ENCODE measurements at regions not wholly inside any gene's neighbourhood (a gene's known extent, or its start where the extent isn't known, plus 50 kb on each side); places are given as distances from the start of the nearest gene placed in this dataset.

DNA sequence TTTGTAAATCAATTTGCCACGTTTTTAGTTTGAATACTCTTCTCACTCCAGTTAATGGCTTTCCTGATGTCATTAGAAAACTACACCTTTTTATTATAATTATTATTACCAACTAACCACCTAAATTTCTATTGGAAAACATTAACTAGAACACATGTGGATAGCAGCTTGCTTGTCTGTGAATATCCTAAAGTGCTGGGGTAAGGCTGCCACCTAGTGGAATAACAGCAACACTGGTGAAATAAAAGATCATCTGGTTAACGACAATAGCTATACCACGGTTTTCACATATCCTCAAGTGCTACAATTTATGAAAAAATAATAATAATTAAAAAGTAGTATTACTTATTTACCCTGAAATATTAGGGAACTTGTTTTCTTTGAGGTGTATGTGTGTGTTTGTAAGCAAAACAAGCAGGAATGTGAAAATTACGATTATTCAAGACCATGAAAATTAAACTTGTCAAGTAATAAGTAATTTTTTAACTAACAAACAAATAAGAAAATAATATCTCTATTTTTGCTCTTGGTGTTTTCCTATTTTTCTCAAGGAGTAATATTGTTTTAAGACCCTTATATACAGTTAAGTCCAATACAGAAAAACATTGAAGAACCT is 130.1 kb upstream of the TECRL start:
- Mint-ChIP-seq H3K4me3 (no peak overlapping the region), H3K27me3 (no peaks in the 10 kb centered on the region), H3K4me1 (no peaks in the 10 kb centered on the region), H3K36me3 (no peaks in the 10 kb centered on the region), H3K27ac (no peak overlapping the region), H3K9me3 (no peaks in the 10 kb centered on the region)
- CTCF ChIA-PET, result interaction anchor here (0.6 to 2.2 kb wide), 5 partner anchors 8 to 382 kb away, joined by 3 to 5 read pairs (median 4); no protein-coding TSS in a partner anchor
- DNase-seq, result peak; percentile 49

- Mint-ChIP-seq H3K4me1 (no peaks in the 10 kb centered on the region), H3K36me3 (no peaks in the 10 kb centered on the region), H3K27ac (no peak overlapping the region), H3K9me3 (no peaks in the 10 kb centered on the region), H3K27me3 (no peaks in the 10 kb centered on the region), H3K4me3 (no peak overlapping the region)
- no peak for DNase-seq
- CTCF ChIA-PET, result interaction anchor here (0.6 to 2.2 kb wide), 4 partner anchors 11 to 381 kb away, joined by 3 to 5 read pairs (median 3); no protein-coding TSS in a partner anchor
Measured at GRCh38 chr4:64538219-64538618, 129.0 kb upstream of the TECRL start.

DNA sequence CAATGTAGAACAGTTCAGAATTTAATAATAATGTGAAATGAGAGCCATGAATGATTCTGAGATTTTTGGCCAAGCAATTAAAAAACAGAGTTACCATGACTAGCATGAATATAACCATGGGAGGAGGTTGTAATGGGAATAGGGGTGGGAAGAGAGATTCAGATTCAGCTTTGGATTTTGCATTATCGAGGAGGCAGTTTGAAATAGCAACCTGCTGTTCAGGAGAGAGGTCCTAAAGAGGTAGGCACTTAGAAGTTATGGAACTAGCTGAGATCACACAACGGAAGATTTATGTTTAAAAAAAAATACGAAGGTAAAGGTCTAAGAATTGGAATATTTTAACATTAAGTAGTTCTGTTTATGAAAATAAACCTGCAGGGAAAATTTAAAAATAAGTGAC is 124.4 kb upstream of the TECRL start:
- Mint-ChIP-seq H3K36me3 (no peaks in the 10 kb centered on the region), H3K9me3 (no peaks in the 10 kb centered on the region), H3K4me3 (no peak overlapping the region), H3K27me3 (no peaks in the 10 kb centered on the region), H3K4me1 (no peaks in the 10 kb centered on the region), H3K27ac (no peak overlapping the region)
- DNase-seq, result no peak
- CTCF ChIA-PET, result no interaction called here

GRCh38 chr4:64533159-64533558 is 123.9 kb upstream of the TECRL start:
- H3K36me3 Mint-ChIP-seq, result no peaks in the 10 kb centered on the region
- no peak for DNase-seq
- no peaks in the 10 kb centered on the region for H3K27me3 Mint-ChIP-seq
- H3K27ac Mint-ChIP-seq, result no peak overlapping the region
- no peaks in the 10 kb centered on the region for H3K4me1 Mint-ChIP-seq
- CTCF ChIA-PET, result no interaction called here
- no peaks in the 10 kb centered on the region for H3K9me3 Mint-ChIP-seq
- no peak overlapping the region for H3K4me3 Mint-ChIP-seq

GRCh38 chr4:64520421-64520820 is 111.2 kb upstream of the TECRL start:
- no peaks in the 10 kb centered on the region for H3K4me1 Mint-ChIP-seq
- H3K4me3 Mint-ChIP-seq, result no peak overlapping the region
- H3K27me3 Mint-ChIP-seq, result no peaks in the 10 kb centered on the region
- no peaks in the 10 kb centered on the region for H3K36me3 Mint-ChIP-seq
- no peaks in the 10 kb centered on the region for H3K9me3 Mint-ChIP-seq
- no peak for DNase-seq
- CTCF ChIA-PET, result interaction anchor here (1.0 kb wide), 1 partner anchor 17 kb away, joined by 3 read pairs; no protein-coding TSS in a partner anchor
- H3K27ac Mint-ChIP-seq, result no peak overlapping the region

GRCh38 chr4:64518600-64518999 is 109.3 kb upstream of the TECRL start:
- no peaks in the 10 kb centered on the region for H3K4me1 Mint-ChIP-seq
- H3K4me3 Mint-ChIP-seq, result no peak overlapping the region
- DNase-seq, result no peak
- CTCF ChIA-PET, result no interaction called here
- no peaks in the 10 kb centered on the region for H3K9me3 Mint-ChIP-seq
- no peak overlapping the region for H3K27ac Mint-ChIP-seq
- H3K27me3 Mint-ChIP-seq, result no peaks in the 10 kb centered on the region
- no peaks in the 10 kb centered on the region for H3K36me3 Mint-ChIP-seq

- no peak for DNase-seq
- Mint-ChIP-seq H3K27ac (no peak overlapping the region), H3K4me3 (no peak overlapping the region), H3K4me1 (no peaks in the 10 kb centered on the region), H3K9me3 (peaks cover under 1% of the 10 kb centered on the region), H3K27me3 (no peaks in the 10 kb centered on the region), H3K36me3 (no peaks in the 10 kb centered on the region)
- CTCF ChIA-PET, result no interaction called here
Measured at GRCh38 chr4:64516176-64516575, 106.9 kb upstream of the TECRL start.

DNA sequence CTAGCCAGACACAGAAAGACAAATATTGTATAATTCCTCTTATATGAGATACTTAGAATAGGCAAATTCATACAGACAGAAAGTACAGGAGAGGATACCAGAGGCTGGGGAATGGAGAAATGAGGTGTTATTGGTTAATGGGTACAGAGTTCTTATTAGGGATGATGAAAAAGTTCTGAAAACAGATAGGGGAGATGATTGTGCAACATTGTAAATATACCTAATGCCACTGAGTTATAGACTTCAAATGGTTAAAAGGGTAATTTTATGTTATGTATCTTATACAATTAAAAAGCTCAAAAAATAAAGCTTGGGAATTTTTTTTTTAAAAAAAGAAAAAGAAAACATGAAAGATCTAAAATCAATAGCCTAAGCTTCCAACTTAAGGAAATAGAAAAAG is 98.8 kb upstream of the TECRL start:
- CTCF ChIA-PET, result no interaction called here
- Mint-ChIP-seq H3K27me3 (no peaks in the 10 kb centered on the region), H3K36me3 (no peaks in the 10 kb centered on the region), H3K27ac (no peak overlapping the region), H3K4me3 (no peak overlapping the region), H3K4me1 (no peaks in the 10 kb centered on the region), H3K9me3 (peaks cover 12% of the 10 kb centered on the region)
- DNase-seq, result no peak

GRCh38 chr4:64503945-64504675 is 94.9 kb upstream of the TECRL start:
- no peak overlapping the region for H3K27ac Mint-ChIP-seq
- H3K4me3 Mint-ChIP-seq, result no peak overlapping the region
- DNase-seq, result no peak
- H3K36me3 Mint-ChIP-seq, result no peaks in the 10 kb centered on the region
- CTCF ChIA-PET, result no interaction called here
- no peaks in the 10 kb centered on the region for H3K27me3 Mint-ChIP-seq
- H3K9me3 Mint-ChIP-seq, result peaks cover 5% of the 10 kb centered on the region
- H3K4me1 Mint-ChIP-seq, result no peaks in the 10 kb centered on the region

DNA sequence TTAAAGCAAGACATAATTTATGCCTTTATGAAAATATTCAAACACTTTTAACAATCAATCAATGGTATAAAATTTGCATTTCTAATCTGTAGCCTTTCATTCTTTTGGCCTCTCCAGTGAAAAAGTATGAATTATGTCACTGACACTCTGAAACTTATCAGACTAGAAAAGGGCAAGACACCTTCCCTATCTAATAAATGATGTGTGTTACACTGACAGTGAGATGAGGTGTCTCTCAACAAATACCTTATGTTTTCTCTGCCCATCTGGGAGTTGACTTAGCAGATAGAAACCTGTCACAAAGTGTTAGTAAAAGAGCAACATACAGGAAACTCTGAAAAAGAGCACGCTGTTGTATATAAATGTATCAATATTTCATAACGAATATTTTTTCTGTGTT is 94.2 kb upstream of the TECRL start:
- Mint-ChIP-seq H3K4me3 (no peak overlapping the region), H3K9me3 (peaks cover 5% of the 10 kb centered on the region), H3K36me3 (no peaks in the 10 kb centered on the region), H3K27ac (no peak overlapping the region), H3K27me3 (no peaks in the 10 kb centered on the region), H3K4me1 (no peaks in the 10 kb centered on the region)
- CTCF ChIA-PET, result no interaction called here
- no peak for DNase-seq

- H3K27ac Mint-ChIP-seq, result no peak overlapping the region
- DNase-seq, result no peak
- no peaks in the 10 kb centered on the region for H3K27me3 Mint-ChIP-seq
- H3K36me3 Mint-ChIP-seq, result no peaks in the 10 kb centered on the region
- CTCF ChIA-PET, result no interaction called here
- H3K9me3 Mint-ChIP-seq, result no peaks in the 10 kb centered on the region
- no peak overlapping the region for H3K4me3 Mint-ChIP-seq
- no peaks in the 10 kb centered on the region for H3K4me1 Mint-ChIP-seq
Measured at GRCh38 chr4:64497491-64497890, 88.2 kb upstream of the TECRL start.

DNA sequence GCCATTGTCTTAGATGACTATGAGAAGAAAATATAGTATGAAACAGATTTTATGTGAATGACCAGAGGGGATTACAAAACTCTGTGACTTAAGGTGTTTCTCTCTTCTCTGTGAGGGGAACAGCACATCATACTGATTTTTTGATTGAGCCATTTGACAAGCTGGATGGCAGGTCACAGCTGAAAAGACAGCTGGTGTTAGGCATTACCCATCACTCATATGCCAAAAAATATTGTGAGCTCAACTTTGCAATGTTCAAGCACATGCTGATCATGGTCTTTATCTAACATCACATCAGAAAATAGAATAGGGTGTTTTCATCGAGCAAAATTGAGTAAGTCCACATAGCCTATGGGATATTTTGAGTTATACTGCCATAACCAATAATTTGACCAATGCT is 86.7 kb upstream of the TECRL start:
- Mint-ChIP-seq H3K27me3 (no peaks in the 10 kb centered on the region), H3K36me3 (no peaks in the 10 kb centered on the region), H3K9me3 (no peaks in the 10 kb centered on the region), H3K4me1 (no peaks in the 10 kb centered on the region), H3K4me3 (no peak overlapping the region), H3K27ac (no peak overlapping the region)
- no peak for DNase-seq
- CTCF ChIA-PET, result no interaction called here

- Mint-ChIP-seq H3K36me3 (no peaks in the 10 kb centered on the region), H3K27me3 (no peaks in the 10 kb centered on the region), H3K4me1 (no peaks in the 10 kb centered on the region), H3K4me3 (no peak overlapping the region), H3K9me3 (no peaks in the 10 kb centered on the region), H3K27ac (no peak overlapping the region)
- CTCF ChIA-PET, result no interaction called here
- DNase-seq, result no peak
Measured at GRCh38 chr4:64489628-64490027, 80.4 kb upstream of the TECRL start.

DNA sequence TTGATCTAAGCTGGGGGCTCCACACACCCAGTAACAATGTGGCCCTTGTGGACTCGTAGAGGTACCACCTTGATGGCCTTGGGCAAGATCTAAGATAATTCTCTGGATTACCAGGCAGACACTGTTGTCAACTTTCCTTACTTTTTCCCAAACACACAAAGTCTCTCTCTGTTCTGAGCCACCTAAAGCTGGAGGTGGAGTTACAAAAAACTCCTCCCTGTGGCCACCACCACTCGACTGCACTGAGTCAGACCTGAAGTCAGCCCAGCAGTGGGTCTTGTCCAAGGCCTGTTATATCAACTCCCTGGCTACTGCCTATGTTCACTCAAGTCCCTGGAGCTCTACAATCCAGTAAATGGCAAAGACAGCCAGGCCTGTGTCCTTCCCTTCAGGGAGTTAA is 70.1 kb upstream of the TECRL start:
- Mint-ChIP-seq H3K27me3 (no peaks in the 10 kb centered on the region), H3K9me3 (peaks cover 2% of the 10 kb centered on the region), H3K4me1 (no peaks in the 10 kb centered on the region), H3K4me3 (no peak overlapping the region), H3K36me3 (no peaks in the 10 kb centered on the region), H3K27ac (no peak overlapping the region)
- no peak for DNase-seq
- CTCF ChIA-PET, result no interaction called here

DNA sequence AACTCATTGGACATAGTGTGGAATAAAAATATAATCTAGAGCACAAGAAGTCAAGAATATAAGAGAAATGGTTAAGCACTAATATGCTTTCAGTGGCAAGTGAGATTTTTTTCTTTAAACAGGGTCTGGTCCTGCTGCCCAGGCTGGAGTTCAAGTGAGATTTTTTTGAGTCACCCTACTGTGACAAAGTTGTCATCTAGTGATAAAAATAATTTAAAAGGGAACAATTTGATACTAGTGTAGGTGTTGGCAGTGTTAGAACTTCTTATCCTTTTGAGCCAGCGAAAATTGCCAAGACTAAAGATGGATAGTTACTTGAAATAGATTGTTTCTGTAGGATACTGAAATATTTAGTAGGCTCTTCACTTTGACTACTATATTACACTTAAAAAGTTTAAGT is 67.9 kb upstream of the TECRL start:
- no peaks in the 10 kb centered on the region for H3K27me3 Mint-ChIP-seq

More for the DNA sequence above, 67.9 kb upstream of the TECRL start:
- Mint-ChIP-seq H3K27ac (no peak overlapping the region), H3K9me3 (no peaks in the 10 kb centered on the region), H3K4me3 (no peak overlapping the region), H3K4me1 (no peaks in the 10 kb centered on the region), H3K36me3 (no peaks in the 10 kb centered on the region)
- CTCF ChIA-PET, result no interaction called here
- DNase-seq, result no peak
